ENCODE measurements at regions not wholly inside any gene's neighbourhood (a gene's known extent, or its start where the extent isn't known, plus 50 kb on each side); places are given as distances from the start of the nearest gene placed in this dataset.

DNA sequence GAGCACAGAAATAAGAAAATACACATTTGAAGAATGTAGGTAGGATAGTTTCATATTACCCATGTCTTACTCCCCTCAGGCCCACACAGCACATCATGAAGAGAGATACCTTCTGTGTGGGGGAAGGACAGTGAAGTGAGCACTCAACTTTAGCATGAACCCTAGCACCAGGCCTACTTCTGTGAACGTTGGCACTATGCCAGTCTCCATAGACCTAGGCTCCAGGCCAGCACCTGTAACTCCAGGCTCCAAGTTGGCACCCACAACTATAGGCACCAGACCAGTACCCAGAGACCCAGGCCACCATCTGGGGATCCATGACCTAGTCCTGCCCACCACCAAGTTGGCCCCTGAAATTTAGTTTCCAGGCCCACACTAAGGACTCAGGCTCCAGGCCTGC lies 410.9 kb downstream of the INSC start:
- no peaks in the 10 kb centered on the region for H3K4me1 Mint-ChIP-seq
- no peaks in the 10 kb centered on the region for H3K27me3 Mint-ChIP-seq
- H3K36me3 Mint-ChIP-seq = no peaks in the 10 kb centered on the region
- peaks cover 1 to 20% (median 10%) of the 10 kb centered on the region in 7 donors for H3K9me3 Mint-ChIP-seq
- Histone ChIP-seq H3K4me1 (ENCODE audit: control insufficient read depth, insufficient read depth, low read length, poor library complexity, severe bottlenecking) (no peaks in the 10 kb centered on the region), H3K27me3 (ENCODE audit: control insufficient read depth, insufficient read depth, low read length) (no peaks in the 10 kb centered on the region), H3K4me3 (ENCODE audit: low read depth, low read length) (no peak overlapping the region), H3K36me3 (ENCODE audit: control insufficient read depth, insufficient read depth, low read length) (no peaks in the 10 kb centered on the region), H3K27ac (ENCODE audit: insufficient read depth, low read length, poor library complexity, severe bottlenecking) (no peak overlapping the region), H3K9me3 (ENCODE audit: control insufficient read depth in 2 of 2, low read length in 2 of 2) (peaks cover 5 to 14% of the 10 kb centered on the region in 2 experiments)
- DNase-seq (no peak), ATAC-seq (ENCODE audit: low read depth in 2 of 2) (no peak)
- no peak overlapping the region for H3K27ac Mint-ChIP-seq
- no peak overlapping the region for H3K4me3 Mint-ChIP-seq

DNA sequence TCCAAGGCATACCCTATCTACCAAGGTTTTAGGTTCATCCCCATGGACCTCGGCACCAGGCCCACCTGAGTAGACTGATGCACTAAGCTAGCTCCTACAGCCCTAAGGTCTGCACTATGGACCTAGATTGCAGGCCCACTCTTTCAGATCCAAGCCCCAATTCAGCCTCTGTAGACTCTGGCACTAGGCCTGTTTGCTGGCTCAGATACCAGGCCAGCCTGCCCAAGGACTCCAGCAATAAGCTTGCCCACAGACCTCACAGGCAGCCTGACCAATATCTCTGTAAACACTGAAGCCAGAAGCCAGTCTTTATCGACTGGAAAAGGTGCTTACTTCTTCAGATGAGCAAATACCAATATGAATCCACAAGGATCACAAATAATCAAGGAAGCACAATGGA lies 411.3 kb downstream of the INSC start:
- Histone ChIP-seq H3K4me3 (ENCODE audit: low read depth, low read length) (no peak overlapping the region), H3K9me3 (ENCODE audit: control insufficient read depth in 2 of 2, low read length in 2 of 2) (peaks cover 5 to 14% of the 10 kb centered on the region in 2 experiments), H3K27me3 (ENCODE audit: control insufficient read depth, insufficient read depth, low read length) (no peaks in the 10 kb centered on the region), H3K4me1 (ENCODE audit: control insufficient read depth, insufficient read depth, low read length, poor library complexity, severe bottlenecking) (no peaks in the 10 kb centered on the region), H3K36me3 (ENCODE audit: control insufficient read depth, insufficient read depth, low read length) (no peaks in the 10 kb centered on the region), H3K27ac (ENCODE audit: insufficient read depth, low read length, poor library complexity, severe bottlenecking) (no peak overlapping the region)
- Mint-ChIP-seq H3K27me3 (no peaks in the 10 kb centered on the region), H3K4me3 (no peak overlapping the region), H3K9me3 (peaks cover 1 to 20% (median 10%) of the 10 kb centered on the region in 7 donors), H3K4me1 (no peaks in the 10 kb centered on the region), H3K36me3 (no peaks in the 10 kb centered on the region), H3K27ac (no peak overlapping the region)
- no peak for ATAC-seq (ENCODE audit: low read depth in 2 of 2)
- DNase-seq = no peak

DNA sequence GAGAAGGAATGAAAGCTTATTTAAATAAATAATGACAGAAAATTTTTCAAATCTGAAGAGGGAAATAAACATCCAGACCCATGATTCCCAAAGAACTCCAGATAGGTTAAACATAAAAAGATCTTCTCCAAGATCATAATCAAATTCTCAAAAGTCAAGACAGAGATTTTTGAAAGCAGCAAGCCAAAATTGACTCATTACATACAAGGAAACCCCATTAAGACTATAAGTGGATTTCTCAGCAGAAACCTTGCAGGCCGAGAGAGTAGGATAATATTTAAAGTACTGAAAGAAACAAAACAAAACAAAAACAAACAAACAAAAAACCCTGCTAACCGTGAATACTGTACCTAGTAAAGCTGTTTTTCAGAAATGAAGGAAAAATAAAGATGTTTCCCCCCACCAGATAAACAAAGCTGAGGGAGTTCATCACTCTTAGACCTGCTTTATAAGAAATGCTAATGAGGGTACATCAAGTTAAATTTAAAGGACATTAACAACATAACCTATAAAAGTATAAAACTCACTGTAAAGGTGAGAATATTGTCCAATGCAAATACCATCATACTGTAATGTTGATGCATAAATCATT lies 412.2 kb downstream of the INSC start:
- no peak overlapping the region for H3K4me3 Mint-ChIP-seq
- H3K27ac Mint-ChIP-seq = no peak overlapping the region
- H3K4me1 Mint-ChIP-seq = no peaks in the 10 kb centered on the region
- H3K27ac ChIP-seq (ENCODE audit: insufficient read depth, low read length, poor library complexity, severe bottlenecking) = no peak overlapping the region
- H3K36me3 Mint-ChIP-seq = no peaks in the 10 kb centered on the region
- H3K9me3 ChIP-seq (ENCODE audit: control insufficient read depth in 2 of 2, low read length in 2 of 2) = peaks cover 5 to 14% of the 10 kb centered on the region in 2 experiments
- no peaks in the 10 kb centered on the region for H3K27me3 Mint-ChIP-seq
- H3K4me3 ChIP-seq (ENCODE audit: low read depth, low read length) = no peak overlapping the region
- peaks cover 1 to 20% (median 13%) of the 10 kb centered on the region in 7 donors for H3K9me3 Mint-ChIP-seq
- no peaks in the 10 kb centered on the region for H3K27me3 ChIP-seq (ENCODE audit: control insufficient read depth, insufficient read depth, low read length)
- no peak for ATAC-seq (ENCODE audit: low read depth in 2 of 2)
- no peak for DNase-seq
- no peaks in the 10 kb centered on the region for H3K4me1 ChIP-seq (ENCODE audit: control insufficient read depth, insufficient read depth, low read length, poor library complexity, severe bottlenecking)
- H3K36me3 ChIP-seq (ENCODE audit: control insufficient read depth, insufficient read depth, low read length) = no peaks in the 10 kb centered on the region

DNA sequence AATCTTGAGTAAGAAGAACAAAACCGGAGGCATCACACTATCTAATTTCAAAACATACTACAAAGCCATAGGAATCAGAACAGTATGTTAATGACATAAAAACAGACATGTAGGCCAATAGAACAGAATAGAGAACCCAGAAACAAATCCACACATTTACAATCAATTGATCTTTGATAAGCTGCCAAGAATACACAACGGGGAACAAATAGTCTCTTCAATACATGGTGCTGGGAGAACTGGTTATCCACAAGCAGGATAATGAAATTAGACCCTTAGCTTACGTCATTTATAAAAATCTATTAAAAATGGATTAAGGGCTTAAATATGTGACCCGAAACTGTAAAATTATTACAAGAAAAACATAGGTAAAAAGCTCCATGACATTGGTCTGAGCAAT lies 417.7 kb downstream of the INSC start:
- H3K36me3 Mint-ChIP-seq = no peaks in the 10 kb centered on the region
- H3K27ac Mint-ChIP-seq = no peak overlapping the region
- H3K27me3 ChIP-seq (ENCODE audit: control insufficient read depth, insufficient read depth, low read length) = no peaks in the 10 kb centered on the region
- H3K4me1 Mint-ChIP-seq = no peaks in the 10 kb centered on the region
- H3K36me3 ChIP-seq (ENCODE audit: control insufficient read depth, insufficient read depth, low read length) = no peaks in the 10 kb centered on the region
- DNase-seq (no peak), ATAC-seq (ENCODE audit: low read depth in 2 of 2) (no peak)
- H3K27ac ChIP-seq (ENCODE audit: insufficient read depth, low read length, poor library complexity, severe bottlenecking) = no peak overlapping the region
- no peak overlapping the region for H3K4me3 ChIP-seq (ENCODE audit: low read depth, low read length)
- H3K27me3 Mint-ChIP-seq = no peaks in the 10 kb centered on the region
- H3K9me3 Mint-ChIP-seq = peaks cover 3 to 13% (median 5%) of the 10 kb centered on the region in 7 donors
- H3K9me3 ChIP-seq (ENCODE audit: control insufficient read depth in 2 of 2, low read length in 2 of 2) = no peaks in the 10 kb centered on the region
- no peaks in the 10 kb centered on the region for H3K4me1 ChIP-seq (ENCODE audit: control insufficient read depth, insufficient read depth, low read length, poor library complexity, severe bottlenecking)
- no peak overlapping the region for H3K4me3 Mint-ChIP-seq

DNA sequence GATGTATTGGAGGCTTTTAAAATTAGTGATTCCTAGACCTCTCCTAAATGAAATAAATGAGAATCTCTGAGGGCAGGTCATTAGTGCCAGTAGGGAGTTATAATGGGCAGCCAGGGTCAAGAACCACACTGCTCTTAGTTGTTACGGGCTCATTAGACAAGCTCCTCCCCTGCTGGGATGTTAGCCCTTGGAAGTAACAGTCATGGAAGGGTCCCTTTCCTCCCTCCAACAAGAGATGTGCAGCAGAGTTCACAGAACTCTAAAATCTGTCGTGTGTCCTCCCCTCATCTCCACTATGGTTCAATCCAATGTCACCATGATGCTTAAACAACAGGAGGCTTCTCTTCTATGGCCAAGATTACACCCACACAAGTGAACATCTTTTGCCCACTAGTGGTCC lies 419.5 kb downstream of the INSC start:
- no peak overlapping the region for H3K27ac ChIP-seq (ENCODE audit: insufficient read depth, low read length, poor library complexity, severe bottlenecking)
- Mint-ChIP-seq H3K4me1 (no peaks in the 10 kb centered on the region), H3K9me3 (peaks cover 1 to 8% (median 3%) of the 10 kb centered on the region in 7 donors), H3K27me3 (no peaks in the 10 kb centered on the region), H3K36me3 (no peaks in the 10 kb centered on the region), H3K4me3 (no peak overlapping the region), H3K27ac (no peak overlapping the region)
- no peak overlapping the region for H3K4me3 ChIP-seq (ENCODE audit: low read depth, low read length)
- no peaks in the 10 kb centered on the region for H3K9me3 ChIP-seq (ENCODE audit: control insufficient read depth in 2 of 2, low read length in 2 of 2)
- ATAC-seq (ENCODE audit: low read depth in 2 of 2) = no peak
- no peaks in the 10 kb centered on the region for H3K4me1 ChIP-seq (ENCODE audit: control insufficient read depth, insufficient read depth, low read length, poor library complexity, severe bottlenecking)
- H3K36me3 ChIP-seq (ENCODE audit: control insufficient read depth, insufficient read depth, low read length) = no peaks in the 10 kb centered on the region
- H3K27me3 ChIP-seq (ENCODE audit: control insufficient read depth, insufficient read depth, low read length) = no peaks in the 10 kb centered on the region
- DNase-seq = no peak

DNA sequence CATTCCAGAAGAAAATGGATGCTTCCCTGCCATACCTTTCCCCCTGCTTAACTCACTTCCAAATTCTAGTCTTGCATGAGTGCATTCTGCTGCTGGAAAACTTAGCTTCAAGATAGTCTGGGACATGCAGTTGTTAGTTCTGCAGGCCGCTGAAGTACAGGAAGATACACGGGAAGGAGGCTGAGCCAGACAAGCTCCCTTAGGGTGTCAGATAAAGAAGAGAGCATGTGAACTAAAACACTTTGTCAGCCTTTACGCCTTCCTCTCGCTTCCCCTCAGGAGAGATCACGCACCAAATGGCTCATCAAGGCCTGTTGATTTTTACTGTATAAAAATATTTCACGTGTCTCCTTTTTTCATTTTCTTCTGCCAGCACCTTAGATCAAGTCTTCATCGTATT lies 420.7 kb downstream of the INSC start:
- DNase-seq = no peak
- Mint-ChIP-seq H3K9me3 (peaks cover 2 to 8% (median 3%) of the 10 kb centered on the region in 7 donors), H3K4me1 (no peaks in the 10 kb centered on the region), H3K27ac (no peak overlapping the region), H3K4me3 (no peak overlapping the region), H3K27me3 (no peaks in the 10 kb centered on the region), H3K36me3 (no peaks in the 10 kb centered on the region)
- Histone ChIP-seq H3K27ac (ENCODE audit: insufficient read depth, low read length, poor library complexity, severe bottlenecking) (no peak overlapping the region), H3K27me3 (ENCODE audit: control insufficient read depth, insufficient read depth, low read length) (no peaks in the 10 kb centered on the region), H3K9me3 (ENCODE audit: control insufficient read depth in 2 of 2, low read length in 2 of 2) (no peaks in the 10 kb centered on the region), H3K36me3 (ENCODE audit: control insufficient read depth, insufficient read depth, low read length) (no peaks in the 10 kb centered on the region), H3K4me1 (ENCODE audit: control insufficient read depth, insufficient read depth, low read length, poor library complexity, severe bottlenecking) (no peaks in the 10 kb centered on the region), H3K4me3 (ENCODE audit: low read depth, low read length) (no peak overlapping the region)
- ATAC-seq (ENCODE audit: low read depth in 2 of 2) = no peak

DNA sequence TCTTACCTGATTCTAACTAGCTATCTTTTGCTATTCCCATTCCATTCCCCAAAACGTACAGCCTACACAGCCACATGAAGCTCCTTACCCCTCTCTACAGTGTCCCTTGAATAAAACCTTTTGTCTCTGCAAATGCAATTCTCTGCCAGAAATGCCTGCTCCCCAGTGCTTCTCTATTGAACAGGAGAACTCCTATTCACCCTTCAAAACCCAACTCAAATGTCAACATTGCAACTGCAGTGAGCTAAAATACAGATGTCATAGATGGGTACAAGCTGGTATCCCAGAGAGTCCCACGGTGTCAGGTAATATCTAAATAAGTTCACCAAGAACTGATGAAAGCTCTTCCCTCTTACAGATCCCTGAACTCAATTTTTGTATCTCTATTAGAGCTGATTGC lies 421.7 kb downstream of the INSC start:
- Histone ChIP-seq H3K27me3 (ENCODE audit: control insufficient read depth, insufficient read depth, low read length) (no peaks in the 10 kb centered on the region), H3K4me3 (ENCODE audit: low read depth, low read length) (no peak overlapping the region), H3K9me3 (ENCODE audit: control insufficient read depth in 2 of 2, low read length in 2 of 2) (no peaks in the 10 kb centered on the region), H3K36me3 (ENCODE audit: control insufficient read depth, insufficient read depth, low read length) (no peaks in the 10 kb centered on the region), H3K27ac (ENCODE audit: insufficient read depth, low read length, poor library complexity, severe bottlenecking) (no peak overlapping the region), H3K4me1 (ENCODE audit: control insufficient read depth, insufficient read depth, low read length, poor library complexity, severe bottlenecking) (no peaks in the 10 kb centered on the region)
- Mint-ChIP-seq H3K27me3 (no peaks in the 10 kb centered on the region), H3K9me3 (peaks cover 0 to 6% (median 2%) of the 10 kb centered on the region in 7 donors), H3K4me1 (no peaks in the 10 kb centered on the region), H3K36me3 (no peaks in the 10 kb centered on the region), H3K27ac (no peak overlapping the region), H3K4me3 (peak overlapping the region in 1 of 4 donors; percentile 58)
- no peak for ATAC-seq (ENCODE audit: low read depth in 2 of 2)
- DNase-seq = no peak

DNA sequence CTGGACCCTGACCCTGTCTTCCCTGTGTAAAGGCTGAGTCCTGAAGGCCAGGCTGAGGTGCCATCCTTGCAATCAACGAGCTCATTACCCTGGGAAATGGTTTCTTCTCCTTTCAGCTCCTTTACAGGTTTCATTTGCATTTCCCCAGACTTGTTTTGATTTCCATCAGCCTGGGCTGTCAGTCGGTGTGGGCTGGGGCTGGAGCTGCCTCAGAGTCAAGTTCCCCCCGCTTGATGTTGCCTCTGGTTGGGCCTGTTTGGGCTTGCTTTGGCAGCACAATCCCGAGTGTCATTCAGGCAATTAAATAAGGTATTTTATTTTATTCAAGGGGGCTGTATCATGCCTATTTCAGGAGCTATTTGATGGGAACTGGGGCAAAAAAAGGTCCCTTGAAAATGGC lies 424.9 kb downstream of the INSC start:
- no peak overlapping the region for H3K27ac Mint-ChIP-seq
- H3K36me3 ChIP-seq (ENCODE audit: control insufficient read depth, insufficient read depth, low read length) = no peaks in the 10 kb centered on the region
- H3K9me3 Mint-ChIP-seq = peaks cover 0 to 4% (median 1%) of the 10 kb centered on the region in 7 donors
- no peak overlapping the region for H3K4me3 Mint-ChIP-seq
- no peaks in the 10 kb centered on the region for H3K4me1 ChIP-seq (ENCODE audit: control insufficient read depth, insufficient read depth, low read length, poor library complexity, severe bottlenecking)
- H3K27me3 Mint-ChIP-seq = no peaks in the 10 kb centered on the region
- no peaks in the 10 kb centered on the region for H3K27me3 ChIP-seq (ENCODE audit: control insufficient read depth, insufficient read depth, low read length)
- H3K9me3 ChIP-seq (ENCODE audit: control insufficient read depth in 2 of 2, low read length in 2 of 2) = no peaks in the 10 kb centered on the region
- DNase-seq (no peak), ATAC-seq (ENCODE audit: low read depth in 2 of 2) (no peak)
- H3K4me1 Mint-ChIP-seq = no peaks in the 10 kb centered on the region
- H3K27ac ChIP-seq (ENCODE audit: insufficient read depth, low read length, poor library complexity, severe bottlenecking) = no peak overlapping the region
- H3K4me3 ChIP-seq (ENCODE audit: low read depth, low read length) = no peak overlapping the region
- no peaks in the 10 kb centered on the region for H3K36me3 Mint-ChIP-seq

All from CD4-positive, CD25-positive, alpha-beta regulatory T cell (primary cell).